Endothelial cell of umbilical vein (primary cell): ENCODE measurements at regions not wholly inside any gene's neighbourhood (a gene's known extent, or its start where the extent isn't known, plus 50 kb on each side); places are given as distances from the start of the nearest gene placed in this dataset.

Experiments used
- BruUV-seq: library from RNA; stranded (reverse); fragments of 400-500 nt; replicated peaks from 2 replicates; lab custom pipeline; 2021; lab: Mats Ljungman, UMichigan
- CTCF ChIA-PET: fragments of 300-600, 350-600 bp; sonication (Branson Sonifier 250); formaldehyde crosslinking; loops from one replicate; lab custom pipeline; 2021; ENCODE audit warnings: antibody characterized with exemption, inconsistent platforms; lab: Charles Lee
- POLR2A ChIA-PET: fragments of 300-600, 350-600 bp; sonication (Branson Sonifier 250); formaldehyde crosslinking; loops from one replicate; lab custom pipeline; 2021; ENCODE audit warnings: antibody characterized with exemption, inconsistent platforms; lab: Charles Lee
- DNase-seq: peaks from one replicate; pipeline ENCODE4 v3.0.0-alpha.2; 2011; ENCODE audit warnings: low read depth, low spot score
- FAIRE-seq: peaks from 2 replicates; lab custom pipeline; 2011; peaks lifted over from hg19 to GRCh38; lab: Jason Lieb, UNC
- H2AFZ ChIP-seq: 2 replicates; pipeline ENCODE4 v1.6.0; 2012; ENCODE audit warnings: low read depth, low read length, control low read depth, inconsistent platforms
- H3K27ac ChIP-seq: 2 replicates; pipeline ENCODE4 v1.5.1; 2011; ENCODE audit warnings: low read depth, mild to moderate bottlenecking, control low read depth, low read length, moderate library complexity; ENCODE audit not compliant: insufficient read depth
- H3K27me3 ChIP-seq, 2 experiments: 2 replicates each; pipeline versions ENCODE4 v1.6.0 to v1.6.1; 2011; ENCODE audit warnings: low read length in 2 of 2, mixed read lengths in 1 of 2; ENCODE audit not compliant: control insufficient read depth in 2 of 2, insufficient read depth in 2 of 2
- H3K36me3 ChIP-seq, 2 experiments: 2 replicates in 1 of 2; 3 replicates in 1 of 2; pipeline ENCODE4 v1.5.1; 2011; ENCODE audit warnings: low read length in 2 of 2, mild to moderate bottlenecking in 1 of 2, moderate library complexity in 1 of 2; ENCODE audit not compliant: control insufficient read depth in 2 of 2, insufficient read depth in 2 of 2; ENCODE audit errors: extremely low read depth in 1 of 2
- H3K4me1 ChIP-seq: 3 replicates; pipeline ENCODE4 v1.5.1; 2011; ENCODE audit warnings: mild to moderate bottlenecking, low read length; ENCODE audit not compliant: control insufficient read depth, insufficient read depth; ENCODE audit errors: extremely low read depth
- H3K4me2 ChIP-seq: 2 replicates; pipeline ENCODE4 v1.6.1; 2011; ENCODE audit warnings: low read length, control low read depth, mixed read lengths; ENCODE audit not compliant: insufficient read depth
- H3K4me3 ChIP-seq, 3 experiments: fragments of 200-600 bp in 1 of 3; sonication (generic), shearing (Covaris generic) in 1 of 3; replicated peaks in 1 of 3; 2 replicates each; pipeline ENCODE4 v1.5.1; 2011 to 2016; ENCODE audit warnings: control low read depth in 3 of 3, low read length in 3 of 3, mild to moderate bottlenecking in 2 of 3, inconsistent platforms in 1 of 3, low read depth in 1 of 3, moderate library complexity in 1 of 3; ENCODE audit not compliant: insufficient read depth in 1 of 3
- H3K79me2 ChIP-seq: 2 replicates; pipeline ENCODE4 v1.6.0; 2012; ENCODE audit warnings: low read length, inconsistent platforms; ENCODE audit not compliant: control insufficient read depth, insufficient read depth
- H3K9ac ChIP-seq: replicated peaks from 2 replicates; pipeline ENCODE3; 2011; ENCODE audit warnings: low read length, control low read depth; ENCODE audit not compliant: insufficient read depth; ENCODE audit errors: extremely low read depth
- H3K9me1 ChIP-seq: replicated peaks from 3 replicates; pipeline ENCODE4 v1.6.0; 2011; ENCODE audit warnings: mild to moderate bottlenecking, low read length; ENCODE audit not compliant: control insufficient read depth, insufficient read depth; ENCODE audit errors: extremely low read depth
- H3K9me3 ChIP-seq: replicated peaks from 2 replicates; pipeline ENCODE4 v1.5.1; 2012; ENCODE audit warnings: low read length, inconsistent platforms; ENCODE audit not compliant: control insufficient read depth, insufficient read depth
- H4K20me1 ChIP-seq: replicated peaks from 2 replicates; pipeline ENCODE3; 2011; ENCODE audit warnings: mild to moderate bottlenecking, low read length; ENCODE audit not compliant: control insufficient read depth, insufficient read depth; ENCODE audit errors: extremely low read depth
- EZH2 ChIP-seq: IDR thresholded peaks from 2 replicates; pipeline ENCODE4 v1.6.1; 2012; ENCODE audit warnings: borderline replicate concordance, low read depth, mild to moderate bottlenecking, moderate library complexity, low read length, inconsistent platforms; ENCODE audit not compliant: severe bottlenecking
- FOS ChIP-seq: IDR thresholded peaks from 2 replicates; pipeline ENCODE4 v1.6.1; 2011; ENCODE audit warnings: mild to moderate bottlenecking, low read length, moderate library complexity, borderline replicate concordance; ENCODE audit not compliant: insufficient read depth
- GATA2 ChIP-seq: IDR thresholded peaks from 2 replicates; pipeline ENCODE4 v1.7.0; 2011; ENCODE audit warnings: low read depth, mild to moderate bottlenecking, moderate library complexity, mixed read lengths, low read length; ENCODE audit not compliant: insufficient read length, insufficient read depth
- JUN ChIP-seq: IDR thresholded peaks from 2 replicates; pipeline ENCODE4 v1.6.1; 2011; ENCODE audit warnings: borderline replicate concordance, low read depth; ENCODE audit not compliant: insufficient read length, insufficient read depth
- MYC ChIP-seq: IDR thresholded peaks from one replicate; pipeline ENCODE4 v1.6.1; 2011; ENCODE audit warnings: mild to moderate bottlenecking, low read depth, low read length
- POLR2A ChIP-seq: IDR thresholded peaks from 2 replicates; pipeline ENCODE4 v1.6.1; 2012; ENCODE audit warnings: low read depth, mild to moderate bottlenecking, control low read depth, low read length
- POLR2AphosphoS5 ChIP-seq: IDR thresholded peaks from 2 replicates; pipeline ENCODE4 v1.6.1; 2012; ENCODE audit warnings: low read depth, mild to moderate bottlenecking, control low read depth, low read length, moderate library complexity; ENCODE audit not compliant: insufficient read depth
- dilution Hi-C: fragments of 300-500 bp; cut with MboI; formaldehyde crosslinking; loops from one replicate; pipeline ENCODE4 v1.15.0; 2019; ENCODE audit warnings: low sequenced_read_pairs; ENCODE audit not compliant: extremely low pct_ligation_motif_present
- intact Hi-C: fragments of 100-400 bp; cut with micrococcal nuclease; formaldehyde crosslinking; loops from one replicate; pipeline ENCODE4 v1.10.0; 2022
- TF ChIP-seq, protein P1 (sequence below), 2 donors: IDR thresholded peaks; 1 replicate in 1 of 2; 2 replicates in 1 of 2; pipeline ENCODE4 v1.5.1; 2011; ENCODE audit warnings: low read length in 2 of 2, mild to moderate bottlenecking in 2 of 2, moderate library complexity in 2 of 2, control low read depth in 1 of 2, inconsistent platforms in 1 of 2, low read depth in 1 of 2; ENCODE audit not compliant: insufficient read depth in 1 of 2; ENCODE audit errors: extremely low read depth in 1 of 2
- TF ChIP-seq, protein P2 (sequence below): IDR thresholded peaks from 2 replicates; pipeline ENCODE4 v1.6.1; 2011; ENCODE audit not compliant: insufficient read depth, insufficient read length

DNA sequence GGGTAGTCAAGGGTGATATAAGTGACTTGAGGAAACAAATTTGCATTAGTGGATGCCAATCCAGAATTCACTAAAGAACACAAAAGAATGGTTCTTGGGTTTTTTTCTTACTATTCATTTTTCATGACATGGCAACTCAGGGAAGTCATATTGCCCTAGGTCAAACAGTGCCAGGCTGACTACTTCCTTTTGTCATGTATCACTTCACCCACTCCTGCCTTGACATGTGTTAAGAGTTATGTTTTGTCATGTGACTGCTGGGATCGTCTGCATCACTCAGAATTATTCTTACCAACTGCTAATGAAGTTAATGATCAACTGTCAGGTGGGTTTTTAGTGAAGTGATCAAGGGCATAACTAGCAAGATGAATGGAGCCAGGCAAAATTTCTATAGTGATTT, 74.2 kb downstream of the PRORP start:
- no peaks in the 10 kb centered on the region for H3K9me3 ChIP-seq
- peak overlapping the region; percentile 37 for H3K27ac ChIP-seq
- POLR2A ChIA-PET = no interaction called here
- TF ChIP-seq EZH2 = no peak
- no peaks in the 10 kb centered on the region for H3K79me2 ChIP-seq
- H2AFZ ChIP-seq = no peak overlapping the region
- no peak overlapping the region for H3K9ac ChIP-seq
- intact Hi-C loops (no loop called here), dilution Hi-C loops (no loop called here)
- CTCF ChIA-PET = no interaction called here
- no peak overlapping the region for H3K4me3 ChIP-seq
- FAIRE-seq (no peak), DNase-seq (peak; percentile 6)
- no TSS peak for BruUV-seq
- peaks cover 7% of the 10 kb centered on the region for H3K4me1 ChIP-seq
- H3K36me3 ChIP-seq = no peaks in the 10 kb centered on the region
- H3K9me1 ChIP-seq = no peaks in the 10 kb centered on the region
- H3K4me2 ChIP-seq = no peak overlapping the region
- H3K27me3 ChIP-seq = no peaks in the 10 kb centered on the region
- H4K20me1 ChIP-seq = no peaks in the 10 kb centered on the region

DNA sequence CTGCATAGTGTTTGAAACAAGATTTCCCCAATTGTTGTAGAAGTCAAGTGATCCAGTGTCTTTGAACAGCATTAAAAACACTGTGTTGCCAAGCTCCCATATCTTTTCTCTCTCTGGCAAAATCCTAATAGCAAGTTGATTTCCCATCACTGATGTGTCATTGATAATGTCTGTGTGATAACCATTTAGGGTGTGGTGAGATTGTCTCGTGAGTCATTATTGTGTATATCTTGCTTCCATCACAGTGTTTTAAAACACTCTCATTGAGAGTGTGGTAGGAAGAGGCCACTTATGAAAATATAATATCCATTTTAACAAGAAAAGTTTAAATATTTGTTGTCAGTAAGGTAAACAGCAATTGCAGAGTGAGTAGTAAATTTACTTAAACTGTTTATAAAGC, 74.7 kb downstream of the PRORP start:
- Histone ChIP-seq H3K27me3 (no peaks in the 10 kb centered on the region), H3K79me2 (no peaks in the 10 kb centered on the region), H3K9ac (no peak overlapping the region), H3K9me1 (no peaks in the 10 kb centered on the region), H3K4me2 (no peak overlapping the region), H2AFZ (no peak overlapping the region), H3K9me3 (no peaks in the 10 kb centered on the region), H3K4me3 (no peak overlapping the region), H3K4me1 (peaks cover 7% of the 10 kb centered on the region), H4K20me1 (no peaks in the 10 kb centered on the region), H3K27ac (no peak overlapping the region), H3K36me3 (no peaks in the 10 kb centered on the region)
- ChIA-PET CTCF (interaction anchor here (1.3 kb wide), 1 partner anchor 32 kb away, joined by 3 read pairs; no protein-coding TSS in a partner anchor), POLR2A (no interaction called here)
- TF ChIP-seq GATA2 (peak; percentile 33), POLR2A (no peak), MYC (no peak), EZH2 (no peak), JUN (peak; percentile 24), FOS (peak; percentile 43), POLR2AphosphoS5 (no peak)
- TF ChIP-seq, protein P1, sequence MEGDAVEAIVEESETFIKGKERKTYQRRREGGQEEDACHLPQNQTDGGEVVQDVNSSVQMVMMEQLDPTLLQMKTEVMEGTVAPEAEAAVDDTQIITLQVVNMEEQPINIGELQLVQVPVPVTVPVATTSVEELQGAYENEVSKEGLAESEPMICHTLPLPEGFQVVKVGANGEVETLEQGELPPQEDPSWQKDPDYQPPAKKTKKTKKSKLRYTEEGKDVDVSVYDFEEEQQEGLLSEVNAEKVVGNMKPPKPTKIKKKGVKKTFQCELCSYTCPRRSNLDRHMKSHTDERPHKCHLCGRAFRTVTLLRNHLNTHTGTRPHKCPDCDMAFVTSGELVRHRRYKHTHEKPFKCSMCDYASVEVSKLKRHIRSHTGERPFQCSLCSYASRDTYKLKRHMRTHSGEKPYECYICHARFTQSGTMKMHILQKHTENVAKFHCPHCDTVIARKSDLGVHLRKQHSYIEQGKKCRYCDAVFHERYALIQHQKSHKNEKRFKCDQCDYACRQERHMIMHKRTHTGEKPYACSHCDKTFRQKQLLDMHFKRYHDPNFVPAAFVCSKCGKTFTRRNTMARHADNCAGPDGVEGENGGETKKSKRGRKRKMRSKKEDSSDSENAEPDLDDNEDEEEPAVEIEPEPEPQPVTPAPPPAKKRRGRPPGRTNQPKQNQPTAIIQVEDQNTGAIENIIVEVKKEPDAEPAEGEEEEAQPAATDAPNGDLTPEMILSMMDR (IDR thresholded peaks at IDR 0.05; ENCODE audit: extremely low read depth in 1 of 2, insufficient read depth in 1 of 2, low read depth in 1 of 2, low read length in 2 of 2) = no peak
- TF ChIP-seq, protein P2, sequence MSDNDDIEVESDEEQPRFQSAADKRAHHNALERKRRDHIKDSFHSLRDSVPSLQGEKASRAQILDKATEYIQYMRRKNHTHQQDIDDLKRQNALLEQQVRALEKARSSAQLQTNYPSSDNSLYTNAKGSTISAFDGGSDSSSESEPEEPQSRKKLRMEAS = no peak
- intact Hi-C loops = no loop called here
- BruUV-seq = no TSS peak
- dilution Hi-C loops = no loop called here
- DNase-seq (peak; percentile 31), FAIRE-seq (peak; percentile 8)
